ENCODE measurements at regions not wholly inside any gene's neighbourhood (a gene's known extent, or its start where the extent isn't known, plus 50 kb on each side); places are given as distances from the start of the nearest gene placed in this dataset.

GRCh38 chr18:25005541-25006403 lies 346.2 kb downstream of the ZNF521 start:
- TF ChIP-seq FOXP2 (optimal IDR thresholded peaks at IDR 0.05; ENCODE audit: borderline replicate concordance, extremely low read depth, extremely low read length, insufficient read depth) (no peak), POLR2AphosphoS5 (IDR thresholded peaks at IDR 0.05; ENCODE audit: low read depth, low read length) (no peak), SIN3A (IDR thresholded peaks at IDR 0.05; ENCODE audit: borderline replicate concordance, insufficient read depth, low read length) (no peak), REST (IDR thresholded peaks at IDR 0.05; ENCODE audit: insufficient read depth in 1 of 2, low read depth in 2 of 2, low read length in 2 of 2) (no peak), TAF1 (IDR thresholded peaks at IDR 0.05; ENCODE audit: borderline replicate concordance, insufficient read depth, low read length) (no peak)

DNA sequence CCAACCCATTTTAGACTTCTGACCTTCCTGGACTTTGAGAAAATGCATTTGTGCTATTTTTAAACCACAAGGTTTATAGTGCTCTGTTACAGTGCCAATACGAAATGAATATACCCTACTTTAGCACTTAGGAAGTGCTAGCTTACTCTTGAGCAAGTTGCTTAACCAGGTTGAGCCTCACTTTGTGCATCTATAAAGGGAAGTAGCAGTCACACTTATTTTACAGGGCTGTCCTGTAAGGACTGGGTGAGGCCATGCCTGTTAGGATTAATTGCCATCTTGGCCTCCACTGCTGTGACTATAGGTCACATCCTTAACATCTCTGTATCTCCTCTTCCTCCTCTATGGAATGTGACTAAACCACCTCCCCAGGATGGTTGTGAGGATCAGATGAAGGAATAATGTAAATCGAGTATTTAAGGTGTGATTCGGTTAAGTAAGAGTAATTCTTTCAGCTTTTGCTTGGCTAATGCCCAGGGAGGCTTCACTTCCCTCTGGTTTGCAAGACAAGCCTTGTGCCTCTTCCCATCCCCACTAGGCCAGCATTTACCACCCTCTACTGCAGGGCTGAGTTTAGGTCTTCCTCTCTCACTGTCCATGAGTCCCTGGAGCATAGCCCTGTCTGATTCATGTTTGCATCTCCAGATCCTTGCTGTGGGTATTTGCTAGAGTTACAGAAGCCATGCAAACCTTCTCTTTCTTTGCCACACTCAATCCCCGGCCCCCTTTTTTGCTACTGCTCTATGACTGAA lies 341.2 kb downstream of the ZNF521 start:
- no peak for TF ChIP-seq SIN3A (IDR thresholded peaks at IDR 0.05; ENCODE audit: borderline replicate concordance, insufficient read depth, low read length)
